ENCODE measurements at regions not wholly inside any gene's neighbourhood (a gene's known extent, or its start where the extent isn't known, plus 50 kb on each side); places are given as distances from the start of the nearest gene placed in this dataset.

DNA sequence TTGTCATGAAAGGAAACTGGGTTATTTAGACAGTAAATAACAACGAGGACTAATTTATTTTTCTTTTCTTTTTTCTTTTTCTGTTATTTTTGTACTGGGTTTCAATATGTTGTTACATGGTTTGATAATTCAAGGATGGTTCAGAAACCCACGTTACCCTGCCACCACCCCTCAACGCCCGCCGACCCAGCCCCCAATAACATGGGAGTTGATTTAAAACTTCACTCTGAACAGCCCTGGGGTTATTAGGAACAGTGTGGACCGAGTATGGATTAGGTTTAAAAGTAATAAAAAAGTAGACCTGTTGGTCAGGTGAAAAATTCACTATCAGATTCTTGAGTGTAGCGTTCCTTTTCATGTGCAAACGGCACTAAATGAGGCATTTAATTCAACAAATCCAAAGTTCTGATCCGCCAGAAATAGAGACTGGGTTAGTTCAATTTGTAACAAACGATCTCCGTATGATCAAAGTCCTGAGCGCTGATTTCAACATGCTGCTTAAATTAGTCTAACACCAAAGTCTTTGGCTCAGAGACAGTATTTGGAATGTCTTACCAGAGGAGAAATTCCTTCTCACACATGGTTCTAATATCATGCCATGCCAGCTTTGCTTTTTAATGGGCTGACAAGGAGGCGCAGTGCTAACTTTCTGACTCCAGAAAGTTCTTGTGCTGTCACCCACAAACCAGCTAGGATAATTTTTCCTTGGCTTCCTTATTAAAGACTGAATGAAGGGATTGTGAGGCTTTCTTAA lies 173.1 kb upstream of the IRX3 start:
- TF ChIP-seq EZH2 (IDR thresholded peaks at IDR 0.05; ENCODE audit: insufficient read depth, poor library complexity, severe bottlenecking) (no peak), EZH2phosphoT487 (IDR thresholded peaks at IDR 0.05; ENCODE audit: insufficient read depth, low read depth) (no peak)

All from GM23248 (cell line).